Osteoblast (primary cell): ENCODE measurements at regions not wholly inside any gene's neighbourhood (a gene's known extent, or its start where the extent isn't known, plus 50 kb on each side); places are given as distances from the start of the nearest gene placed in this dataset.

ENCODE experiments used
- DNase-seq: peaks from one replicate; pipeline ENCODE4 v3.0.0; 2011; ENCODE audit warnings: low spot score, mixed read lengths; ENCODE audit not compliant: insufficient read length; ENCODE audit errors: missing footprints
- H2AFZ ChIP-seq: 2 replicates; pipeline ENCODE4 v1.6.0; 2011; ENCODE audit warnings: mild to moderate bottlenecking, low read length
- H3K27ac ChIP-seq: 2 replicates; pipeline ENCODE4 v1.5.1; 2011; ENCODE audit warnings: mild to moderate bottlenecking, low read depth, low read length, moderate library complexity
- H3K27me3 ChIP-seq: 2 replicates; pipeline ENCODE4 v1.6.0; 2012; ENCODE audit warnings: mild to moderate bottlenecking, control low read depth, inconsistent platforms, low read length, moderate library complexity; ENCODE audit not compliant: insufficient read depth
- H3K36me3 ChIP-seq: 2 replicates; pipeline ENCODE4 v1.5.1; 2011; ENCODE audit warnings: mild to moderate bottlenecking, low read length, control low read depth, moderate library complexity; ENCODE audit not compliant: insufficient read depth
- H3K4me1 ChIP-seq: 2 replicates; pipeline ENCODE4 v1.5.1; 2011; ENCODE audit warnings: mild to moderate bottlenecking, low read length, control low read depth, moderate library complexity; ENCODE audit not compliant: insufficient read depth
- H3K4me2 ChIP-seq: 2 replicates; pipeline ENCODE4 v1.6.0; 2011; ENCODE audit warnings: mild to moderate bottlenecking, low read length; ENCODE audit not compliant: insufficient read depth
- H3K4me3 ChIP-seq: fragments of 200-600 bp; sonication (generic); 3 replicates; pipeline ENCODE4 v1.5.1; 2012; ENCODE audit warnings: mild to moderate bottlenecking, low read length, inconsistent platforms; ENCODE audit not compliant: insufficient read depth
- H3K79me2 ChIP-seq: 2 replicates; pipeline ENCODE4 v1.6.0; 2012; ENCODE audit warnings: mild to moderate bottlenecking, low read length, control low read depth, inconsistent platforms; ENCODE audit not compliant: insufficient read depth
- H3K9me3 ChIP-seq: 2 replicates; pipeline ENCODE4 v1.5.1; 2011; ENCODE audit warnings: low read depth, low read length, control low read depth
- H4K20me1 ChIP-seq: 2 replicates; pipeline ENCODE4 v1.6.0; 2012; ENCODE audit warnings: mild to moderate bottlenecking, low read length, control low read depth; ENCODE audit not compliant: insufficient read depth
- CTCF ChIP-seq: IDR thresholded peaks from 2 replicates; pipeline ENCODE4 v1.5.1; 2011; ENCODE audit warnings: mild to moderate bottlenecking, low read depth, low read length, moderate library complexity; ENCODE audit errors: extremely low read depth

GRCh38 chr2:146079216-146079615, 1559.3 kb upstream of the ZEB2 start:
- Histone ChIP-seq H3K79me2 (no peaks in the 10 kb centered on the region), H3K4me2 (no peak overlapping the region), H2AFZ (no peak overlapping the region), H3K4me1 (no peaks in the 10 kb centered on the region), H3K9me3 (no peaks in the 10 kb centered on the region), H3K4me3 (no peak overlapping the region), H3K36me3 (no peaks in the 10 kb centered on the region), H4K20me1 (no peaks in the 10 kb centered on the region), H3K27ac (no peak overlapping the region), H3K27me3 (no peaks in the 10 kb centered on the region)
- no peak for TF ChIP-seq CTCF
- DNase-seq: no peak

GRCh38 chr2:146077156-146077555, 1557.2 kb upstream of the ZEB2 start:
- DNase-seq: no peak
- Histone ChIP-seq H3K9me3 (no peaks in the 10 kb centered on the region), H3K79me2 (no peaks in the 10 kb centered on the region), H3K27me3 (no peaks in the 10 kb centered on the region), H2AFZ (no peak overlapping the region), H3K36me3 (no peaks in the 10 kb centered on the region), H3K4me3 (no peak overlapping the region), H3K4me2 (no peak overlapping the region), H4K20me1 (no peaks in the 10 kb centered on the region), H3K4me1 (no peaks in the 10 kb centered on the region), H3K27ac (no peak overlapping the region)
- no peak for TF ChIP-seq CTCF

GRCh38 chr2:146068051-146068450, 1548.1 kb upstream of the ZEB2 start:
- no peaks in the 10 kb centered on the region for H3K4me1 ChIP-seq
- no peaks in the 10 kb centered on the region for H3K36me3 ChIP-seq
- TF ChIP-seq CTCF: no peak
- no peak for DNase-seq
- H3K27ac ChIP-seq: no peak overlapping the region
- no peaks in the 10 kb centered on the region for H4K20me1 ChIP-seq
- H3K9me3 ChIP-seq: no peaks in the 10 kb centered on the region
- H3K79me2 ChIP-seq: no peaks in the 10 kb centered on the region
- H3K27me3 ChIP-seq: no peaks in the 10 kb centered on the region
- no peak overlapping the region for H3K4me2 ChIP-seq
- no peak overlapping the region for H2AFZ ChIP-seq
- no peak overlapping the region for H3K4me3 ChIP-seq

- no peaks in the 10 kb centered on the region for H3K79me2 ChIP-seq
- H3K4me2 ChIP-seq: no peak overlapping the region
- H4K20me1 ChIP-seq: no peaks in the 10 kb centered on the region
- no peaks in the 10 kb centered on the region for H3K9me3 ChIP-seq
- TF ChIP-seq CTCF: no peak
- H3K4me3 ChIP-seq: no peak overlapping the region
- no peak overlapping the region for H2AFZ ChIP-seq
- H3K27ac ChIP-seq: no peak overlapping the region
- no peaks in the 10 kb centered on the region for H3K36me3 ChIP-seq
- no peaks in the 10 kb centered on the region for H3K27me3 ChIP-seq
- no peak for DNase-seq
- H3K4me1 ChIP-seq: no peaks in the 10 kb centered on the region
These were observed 1528.2 kb upstream of the ZEB2 start for GRCh38 chr2:146048141-146048540.
